ENCODE measurements at regions not wholly inside any gene's neighbourhood (a gene's known extent, or its start where the extent isn't known, plus 50 kb on each side); places are given as distances from the start of the nearest gene placed in this dataset.
A peak's percentile ranks its signal among the peaks of the same experiment; 100 is the strongest.

GRCh38 chr5:8340739-8341344 is 471.9 kb downstream of the MTRR start:
- ChIA-PET POLR2A (ENCODE audit: partially characterized antibody) (no interaction called here), CTCF (ENCODE audit: partially characterized antibody) (interaction anchor here (0.6 to 3.1 kb wide), 21 partner anchors 8 to 694 kb away, joined by 3 to 12 read pairs (median 3); no protein-coding TSS in a partner anchor)
- no peak overlapping the region for H2AK5ac ChIP-seq (ENCODE audit: low read depth, low read length)
- H3K9ac ChIP-seq (replicated peaks in 1 of 4; ENCODE audit: extremely low read depth in 1 of 4, low read depth in 3 of 4, low read length in 3 of 4): no peak overlapping the region
- no peak overlapping the region for H3K4me3 ChIP-seq (ENCODE audit: extremely low read depth in 1 of 4, insufficient read depth in 2 of 4, low read depth in 3 of 4, low read length in 4 of 4)
- no peaks in the 10 kb centered on the region for H3K27me3 ChIP-seq (replicated peaks in 1 of 4; ENCODE audit: control insufficient read depth in 3 of 4, extremely low read depth in 1 of 4, insufficient read depth in 3 of 4, low read length in 3 of 4)
- no peak overlapping the region for H3K27ac ChIP-seq (ENCODE audit: low read depth, low read length)
- H2BK20ac ChIP-seq (ENCODE audit: low read length): no peak overlapping the region
- H4K8ac ChIP-seq (ENCODE audit: extremely low read depth, insufficient read depth, low read length): peak overlapping the region; percentile 28; the same call in 1 of the 2 replicates
- H3K4me2 ChIP-seq (ENCODE audit: insufficient read depth in 1 of 2, low read depth in 2 of 2, low read length in 2 of 2): no peak overlapping the region
- no peak overlapping the region for H3K56ac ChIP-seq (replicated peaks; ENCODE audit: insufficient read length, low read depth, low read length)
- peaks cover 0 to 2% (median 0%) of the 10 kb centered on the region in 4 experiments; a peak in 2 of 7 replicates for H3K4me1 ChIP-seq (replicated peaks in 1 of 4; ENCODE audit: control insufficient read depth in 3 of 4, insufficient read depth in 4 of 4, low read length in 3 of 4)
- TF ChIP-seq RAD21 (IDR thresholded peaks at IDR 0.05 in 1 of 2, conservative IDR thresholded peaks at IDR 0.05 in 1 of 2; ENCODE audit: low read depth in 2 of 2, low read length in 2 of 2) (peak; percentile 49 to 55), CBX5 (IDR thresholded peaks at IDR 0.05; ENCODE audit: low read depth, low read length) (no peak), CTCF (IDR thresholded peaks at IDR 0.05; ENCODE audit: control extremely low read depth in 1 of 3, insufficient read depth in 1 of 3, low read depth in 1 of 3, low read length in 3 of 3) (peak in 2 of 3 experiments; percentile 24 to 51; a peak in 2 of 4 replicates), CHD1 (IDR thresholded peaks at IDR 0.05; ENCODE audit: low read depth, low read length) (no peak), JUND (IDR thresholded peaks at IDR 0.05; ENCODE audit: low read length) (no peak), POLR2A (IDR thresholded peaks at IDR 0.05; ENCODE audit: control extremely low read depth in 1 of 2, low read depth in 2 of 2, low read length in 2 of 2) (no peak), BACH1 (IDR thresholded peaks at IDR 0.05; ENCODE audit: low read length) (no peak)
- H3K23me2 ChIP-seq (ENCODE audit: low read depth, low read length): no peaks in the 10 kb centered on the region
- 50% methylated on average over 1 of the region's 1 CpG; no CpG with 5 or more reads in 1 of the 2 experiments for WGBS, 2 experiments (ENCODE audit: extremely low coverage in 1 of 2, insufficient coverage in 1 of 2, insufficient read length in 1 of 2, insufficient replicate concordance in 2 of 2, low coverage in 1 of 2, low lambda C conversion rate in 2 of 2, missing lambda C conversion rate in 1 of 2)
- H3K36me3 ChIP-seq (ENCODE audit: control insufficient read depth in 2 of 4, insufficient read depth in 4 of 4, low read length in 3 of 4): no peaks in the 10 kb centered on the region
- DNase-seq (ENCODE audit: low read depth in 1 of 2, low spot score in 2 of 2): peak in 1 of 2 experiments; percentile 48
- no peak overlapping the region; the same call in 1 of the 2 replicates for H3K18ac ChIP-seq (ENCODE audit: extremely low read depth, low read length)
- no peak overlapping the region for H3K23ac ChIP-seq (ENCODE audit: insufficient read length)
- H3K79me2 ChIP-seq (ENCODE audit: control insufficient read depth in 1 of 2, insufficient read depth in 2 of 2, low read length in 2 of 2): no peaks in the 10 kb centered on the region
- no peak overlapping the region for H2BK15ac ChIP-seq (ENCODE audit: low read length)
- H4K91ac ChIP-seq (replicated peaks; ENCODE audit: insufficient read length, low read length): no peak overlapping the region
- no peak overlapping the region for H2BK120ac ChIP-seq (replicated peaks; ENCODE audit: low read depth, low read length)
- no peak overlapping the region for H4K5ac ChIP-seq (ENCODE audit: insufficient read length, low read depth, low read length)
- no peak overlapping the region for H2BK12ac ChIP-seq (ENCODE audit: low read depth, low read length)
- no peak overlapping the region for H2BK5ac ChIP-seq (ENCODE audit: low read depth, low read length)
- H3K14ac ChIP-seq (ENCODE audit: insufficient read length): no peak overlapping the region
- no peaks in the 10 kb centered on the region for H4K20me1 ChIP-seq (replicated peaks in 1 of 2; ENCODE audit: control insufficient read depth in 1 of 2, insufficient read depth in 2 of 2, low read length in 2 of 2)
- FAIRE-seq: peak; percentile 42
- H3K79me1 ChIP-seq (ENCODE audit: low read depth, low read length): no peaks in the 10 kb centered on the region
- H3K9me3 ChIP-seq (ENCODE audit: insufficient read depth in 2 of 2, low read depth in 1 of 2, low read length in 1 of 2): no peaks in the 10 kb centered on the region; a peak in 1 of 4 replicates
- no peak overlapping the region for H3K4ac ChIP-seq (replicated peaks; ENCODE audit: insufficient read length, low read depth, low read length)
- peak overlapping the region; percentile 61; the same call in 1 of the 2 replicates for H2AFZ ChIP-seq (ENCODE audit: low read length)

Data from H1 (cell line).